GM19397 (cell line): ENCODE measurements at regions not wholly inside any gene's neighbourhood (a gene's known extent, or its start where the extent isn't known, plus 50 kb on each side); places are given as distances from the start of the nearest gene placed in this dataset.
"Not testable (repeated sequence)": the region's sequence is repeated elsewhere in the genome, so short reads cannot be mapped to it uniquely, and the experiment has no call there.

Experiments
- ATAC-seq: cut with Tn5 transposase; IDR thresholded peaks from one replicate; pipeline ENCODE4 v1.9.1; 2021; ENCODE audit warnings: mild to moderate bottlenecking, moderate library complexity; ENCODE audit not compliant: unreplicated experiment

DNA sequence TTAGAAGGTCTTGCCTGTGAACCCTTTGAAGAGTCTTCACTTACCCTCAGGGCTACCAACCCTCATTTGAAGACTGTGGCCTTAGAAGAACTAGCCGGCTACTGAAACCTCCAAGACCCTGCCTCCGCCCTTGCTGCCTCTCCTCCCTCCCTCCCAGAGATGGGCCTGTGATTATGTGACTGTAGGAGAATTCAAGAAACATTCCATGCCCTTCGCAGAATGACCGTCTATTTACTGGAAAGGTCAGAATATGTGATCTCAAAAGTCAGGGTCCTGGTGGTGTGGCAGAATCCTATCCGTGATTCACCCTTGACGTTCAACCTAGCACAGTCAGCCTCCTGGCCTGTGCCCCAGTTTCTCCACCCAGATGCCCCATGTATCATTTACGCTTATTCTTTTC is 109.6 kb downstream of the CTNND1 start:
- ATAC-seq, result no peak

DNA sequence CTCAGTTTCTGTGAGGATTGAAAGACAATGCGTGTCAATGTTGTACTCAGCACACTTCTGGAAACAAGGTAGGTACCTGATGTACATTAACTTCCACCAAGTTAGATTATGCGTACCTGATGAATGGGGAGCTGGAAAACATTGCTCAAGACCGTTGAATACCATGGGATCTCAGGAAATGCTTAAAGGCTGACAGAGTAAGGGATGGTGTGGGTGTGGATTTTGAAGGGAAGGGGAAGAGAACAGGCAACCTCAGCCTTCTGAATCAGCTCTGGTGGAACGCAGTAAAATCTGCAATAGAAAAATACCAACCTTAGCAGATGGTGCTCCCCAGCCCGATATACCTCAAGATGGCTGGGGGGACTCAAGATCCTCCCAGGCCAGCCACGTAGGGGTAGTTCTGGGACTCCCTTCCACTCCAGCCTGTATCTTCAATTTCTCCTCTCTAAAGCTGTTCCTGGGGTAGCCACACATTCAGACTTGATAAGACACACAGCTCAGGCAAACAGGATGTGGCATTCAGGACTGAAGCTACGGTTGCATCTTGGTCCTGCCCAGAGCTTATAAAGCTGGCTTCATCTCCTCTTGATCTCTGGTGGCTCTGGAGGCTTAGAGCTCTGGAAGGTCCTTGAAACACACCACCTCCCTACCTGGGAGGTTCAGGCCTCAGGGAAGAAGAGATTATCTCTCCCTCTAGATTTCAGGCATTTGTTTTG is 111.8 kb downstream of the CTNND1 start:
- no peak for ATAC-seq

DNA sequence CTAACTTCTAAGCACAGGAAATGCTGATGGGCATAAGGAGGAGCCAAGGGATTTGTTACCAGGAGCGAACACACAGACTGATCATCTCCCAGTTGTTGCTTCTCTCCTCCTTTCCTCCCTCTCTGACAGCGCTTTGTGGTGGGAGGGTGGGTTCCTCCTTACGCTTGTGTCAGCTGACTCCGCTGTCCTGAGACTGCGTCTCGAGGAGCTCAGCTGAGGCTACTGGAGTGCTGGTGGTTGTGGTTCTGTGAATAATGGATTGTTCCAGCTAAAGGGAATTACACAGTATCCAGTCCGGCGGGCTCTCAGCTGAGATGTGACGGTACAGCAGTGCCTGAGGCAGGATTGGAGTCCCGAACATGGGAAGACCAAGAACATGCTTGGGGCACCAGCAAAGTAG is 113.4 kb downstream of the CTNND1 start:
- ATAC-seq, result no peak

DNA sequence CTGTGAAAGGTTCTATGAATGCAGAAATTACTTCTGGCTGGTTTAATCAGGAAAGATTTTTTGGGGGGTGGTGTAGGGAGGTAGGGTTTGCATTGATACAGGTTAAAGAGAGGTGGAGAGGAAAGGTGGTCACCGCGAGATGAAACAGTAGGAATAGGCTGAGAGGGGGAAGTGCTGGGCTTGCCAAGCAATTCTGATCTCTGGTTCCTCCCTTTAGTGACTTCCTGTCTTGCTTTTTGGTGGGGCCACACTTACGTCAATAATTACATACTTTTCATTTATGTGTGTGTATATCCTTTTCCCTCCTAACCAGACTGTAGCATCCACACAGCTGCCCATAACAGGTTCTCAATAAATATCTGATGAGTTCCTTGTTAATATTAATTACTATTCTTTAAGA is 120.0 kb downstream of the CTNND1 start:
- ATAC-seq, result no peak

DNA sequence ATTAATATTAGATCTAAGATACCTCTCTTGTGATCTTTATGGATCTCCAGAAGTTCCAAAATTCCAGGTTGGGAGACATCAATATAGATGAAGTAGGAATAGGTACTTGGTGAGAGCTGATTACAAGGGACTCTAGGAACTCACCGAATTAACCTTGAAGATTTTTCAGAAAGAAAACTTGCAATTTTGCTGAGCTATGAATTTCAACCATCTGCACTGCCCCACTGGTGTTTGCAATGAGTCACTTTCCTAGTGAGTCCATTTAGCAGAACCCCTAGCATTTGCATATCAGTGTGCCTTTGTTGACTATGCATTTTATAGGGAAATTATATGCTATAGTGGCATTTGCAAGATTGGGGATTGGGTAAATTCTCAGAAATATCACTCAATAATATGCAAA is 122.0 kb downstream of the CTNND1 start:
- ATAC-seq, result no peak

DNA sequence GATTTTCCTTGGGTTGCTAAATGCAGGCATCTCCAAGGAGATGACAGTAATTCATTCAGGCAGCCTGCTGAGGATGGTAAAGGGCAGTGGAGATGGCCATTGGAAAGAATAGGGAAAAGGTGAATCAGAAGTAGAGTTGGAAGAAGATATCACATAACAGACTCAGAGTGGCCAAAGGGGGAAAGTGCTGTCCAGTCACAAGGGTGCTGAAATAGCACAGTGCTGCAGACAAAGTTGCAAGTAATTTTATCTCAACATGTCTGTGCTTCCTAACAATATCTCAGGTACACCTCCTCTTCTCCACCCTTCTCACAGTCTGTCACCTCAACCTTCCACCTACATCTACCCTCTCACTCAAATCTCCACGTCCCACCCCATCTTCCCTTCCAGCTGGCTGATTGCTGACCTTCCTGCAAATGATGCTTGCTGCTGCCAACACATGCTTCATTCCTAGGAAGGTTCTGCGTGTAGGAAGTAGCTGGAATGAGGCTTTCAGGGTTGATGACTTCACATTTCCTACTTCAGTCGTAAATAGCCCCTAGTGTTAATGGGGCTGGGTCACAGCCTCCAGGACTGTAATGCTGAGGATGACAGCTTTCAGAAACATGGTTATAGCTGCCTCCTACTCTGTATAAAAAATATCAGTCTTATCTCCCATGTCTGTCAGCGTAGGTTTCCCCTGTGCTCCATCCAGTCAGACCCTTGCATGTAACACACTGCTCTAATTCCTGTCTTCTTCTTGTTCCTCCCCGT is 123.9 kb downstream of the CTNND1 start:
- no peak for ATAC-seq

DNA sequence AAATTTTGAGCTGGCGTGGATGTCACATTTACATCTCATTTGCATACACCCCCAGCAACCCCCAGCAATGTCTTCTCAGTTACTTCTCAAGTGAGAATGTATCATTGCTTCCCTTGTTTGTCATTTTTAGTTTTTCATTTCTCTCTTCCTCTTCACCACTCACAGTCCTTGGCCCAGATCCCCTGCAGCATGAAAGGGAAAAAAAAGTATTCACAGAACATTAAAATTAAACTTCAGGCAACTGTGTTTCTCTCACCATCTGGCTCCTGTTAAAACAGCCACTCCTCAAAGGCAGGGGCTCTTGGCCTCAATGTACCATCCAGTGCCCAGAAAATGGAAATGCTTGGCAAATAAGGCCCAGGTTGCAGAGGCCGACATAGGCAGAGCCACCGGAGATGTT is 126.8 kb downstream of the CTNND1 start:
- no peak for ATAC-seq

DNA sequence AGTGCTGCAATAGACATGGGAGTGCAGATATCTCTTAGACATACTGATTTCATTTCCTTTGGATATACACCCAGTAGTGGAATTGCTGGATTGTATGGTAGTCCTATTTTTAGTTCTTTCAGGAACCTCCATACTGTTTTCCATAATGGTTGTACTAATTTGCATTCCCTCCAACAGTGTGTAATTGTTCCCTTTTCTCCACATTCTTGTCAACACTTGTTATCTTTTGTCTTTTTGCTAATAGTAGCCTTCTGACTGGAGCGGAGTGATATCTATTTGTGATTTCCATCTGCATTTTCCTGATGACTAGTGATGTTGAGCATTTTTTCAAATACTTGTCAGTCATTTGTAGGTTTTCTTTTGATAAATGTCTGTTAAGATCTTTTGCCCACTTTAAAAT is 128.9 kb downstream of the CTNND1 start:
- no peak for ATAC-seq

DNA sequence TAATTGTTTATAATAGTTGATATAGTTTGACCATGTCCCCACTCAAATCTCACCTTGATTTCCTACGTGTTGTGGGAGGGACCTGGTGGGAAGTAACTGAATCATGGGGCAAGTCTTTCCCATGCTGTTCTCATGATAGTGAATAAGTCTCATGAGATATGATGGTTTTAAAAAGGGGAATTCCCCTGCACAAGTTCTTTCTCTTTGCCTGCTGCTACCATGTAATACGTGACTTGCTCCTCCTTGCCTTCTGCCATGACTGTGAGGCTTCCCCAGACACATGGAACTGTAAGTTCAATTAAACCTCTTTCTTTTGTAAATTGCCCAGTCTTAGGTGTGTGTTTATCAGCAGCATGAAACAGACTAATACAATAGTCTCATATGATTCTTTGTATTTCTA is 130.5 kb upstream of the OR9Q1 start:
- ATAC-seq, result not testable (repeated sequence)

DNA sequence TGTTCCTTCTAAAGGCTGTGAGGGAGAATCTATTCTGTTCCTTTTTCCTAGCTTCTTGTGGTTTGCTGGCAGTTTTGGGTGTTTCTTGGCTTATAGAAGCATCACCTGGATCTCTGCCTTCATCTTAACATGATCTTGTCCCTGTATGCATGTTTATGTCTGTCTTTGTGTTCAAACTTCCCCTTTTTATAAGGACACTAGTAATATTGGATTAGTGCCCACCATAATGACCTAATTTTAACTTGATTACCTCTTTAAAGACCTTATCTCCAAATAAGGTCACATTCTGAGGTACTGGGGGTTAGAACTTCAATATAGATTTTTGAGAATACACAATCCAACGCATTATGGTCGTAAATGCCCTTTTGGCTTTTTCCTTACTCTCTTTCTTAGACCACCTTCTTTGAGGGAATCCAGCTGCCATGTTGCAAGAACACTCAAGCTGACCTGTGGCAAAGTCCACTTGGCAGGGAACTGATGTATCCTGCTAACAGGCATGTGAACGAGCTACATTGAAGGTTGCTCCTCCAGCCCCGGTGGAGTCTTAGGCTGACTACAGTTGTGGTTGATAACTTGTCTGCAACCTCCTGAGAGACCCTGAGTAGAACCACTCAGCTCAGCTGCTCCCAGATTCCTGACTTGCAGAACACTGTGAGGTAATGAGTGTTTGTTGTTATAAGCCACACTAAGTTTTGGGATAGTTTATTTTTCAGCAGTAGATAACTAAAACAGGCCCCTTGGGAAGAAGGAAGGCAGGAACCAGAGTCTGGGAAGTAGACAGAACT is 127.1 kb upstream of the OR9Q1 start:
- no peak for ATAC-seq

DNA sequence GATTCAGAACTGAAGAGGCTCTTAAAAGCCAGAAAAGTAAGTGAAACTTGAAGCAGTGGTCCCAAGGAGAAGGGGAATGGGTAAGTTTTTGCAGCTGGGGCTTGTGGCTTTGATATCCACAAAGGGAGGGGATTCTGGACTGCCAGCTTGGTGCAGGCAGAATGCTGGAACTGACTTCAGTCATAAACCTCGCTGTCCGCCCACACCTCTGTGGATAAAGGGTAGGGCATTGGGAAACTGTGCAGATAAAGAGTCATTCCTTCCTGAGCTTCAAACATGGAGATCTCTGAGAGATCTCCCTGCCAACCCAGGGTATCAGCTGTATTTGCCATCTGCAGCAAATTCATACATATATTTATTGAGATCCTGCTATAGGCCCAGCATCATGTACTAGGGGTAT is 124.3 kb upstream of the OR9Q1 start:
- ATAC-seq, result no peak

DNA sequence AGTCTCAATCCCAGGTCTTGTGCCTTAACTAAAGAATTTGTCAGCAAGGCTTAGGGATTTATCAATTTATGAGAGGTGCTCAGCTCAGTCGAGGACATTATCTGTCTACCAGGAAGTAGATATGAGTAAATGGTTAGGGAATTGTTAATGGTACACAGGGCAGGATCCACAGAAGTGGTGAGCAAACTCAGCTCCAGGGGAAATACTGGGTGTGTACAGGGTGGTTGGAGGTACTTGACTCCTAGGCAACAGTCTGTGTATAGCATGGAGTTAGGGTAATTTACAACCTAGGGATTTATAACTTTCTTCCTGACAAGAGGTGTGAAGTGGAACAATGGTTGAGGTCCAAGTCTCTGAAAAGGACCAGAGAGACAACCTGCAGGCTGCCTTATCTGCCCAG is 123.4 kb upstream of the OR9Q1 start:
- no peak for ATAC-seq

DNA sequence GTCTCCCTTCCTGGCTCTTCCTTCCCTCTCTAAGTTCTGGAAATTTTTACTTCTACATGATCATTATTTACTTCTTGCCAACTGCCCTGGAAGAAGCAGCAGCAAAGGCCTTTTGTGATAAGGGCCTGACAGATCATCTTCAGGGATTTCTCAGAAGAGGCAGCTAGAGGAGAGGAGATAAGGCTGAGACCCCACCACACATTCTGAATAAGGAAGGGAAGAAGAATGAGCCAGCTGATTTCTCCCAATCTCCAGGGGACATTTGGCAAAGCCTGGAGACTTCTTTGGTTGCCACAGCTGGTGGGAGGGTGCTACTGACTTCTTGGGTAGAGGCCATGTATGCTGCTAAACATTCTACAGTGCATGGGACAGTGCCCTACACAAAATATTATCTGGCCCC is 122.4 kb upstream of the OR9Q1 start:
- no peak for ATAC-seq

DNA sequence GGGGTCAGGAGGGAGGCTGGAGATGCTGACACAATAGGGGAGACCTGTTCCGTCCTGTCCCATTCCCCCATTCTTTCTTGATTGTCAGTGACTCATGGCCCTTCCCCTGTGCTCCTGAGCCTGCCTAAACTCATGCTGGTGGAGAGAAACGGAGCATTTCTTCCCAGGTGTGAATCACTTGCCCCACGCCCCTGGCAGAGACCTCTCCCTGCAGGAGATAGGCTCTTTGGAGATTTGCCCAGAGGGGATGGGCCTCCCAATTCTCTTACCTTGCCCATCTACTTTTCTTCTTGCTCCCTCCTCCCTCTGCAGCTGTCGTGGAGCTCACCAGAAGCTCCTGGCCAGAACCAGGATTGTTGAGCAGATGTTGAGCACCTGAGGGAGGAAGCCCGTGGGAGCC is 121.9 kb upstream of the OR9Q1 start:
- ATAC-seq, result no peak

DNA sequence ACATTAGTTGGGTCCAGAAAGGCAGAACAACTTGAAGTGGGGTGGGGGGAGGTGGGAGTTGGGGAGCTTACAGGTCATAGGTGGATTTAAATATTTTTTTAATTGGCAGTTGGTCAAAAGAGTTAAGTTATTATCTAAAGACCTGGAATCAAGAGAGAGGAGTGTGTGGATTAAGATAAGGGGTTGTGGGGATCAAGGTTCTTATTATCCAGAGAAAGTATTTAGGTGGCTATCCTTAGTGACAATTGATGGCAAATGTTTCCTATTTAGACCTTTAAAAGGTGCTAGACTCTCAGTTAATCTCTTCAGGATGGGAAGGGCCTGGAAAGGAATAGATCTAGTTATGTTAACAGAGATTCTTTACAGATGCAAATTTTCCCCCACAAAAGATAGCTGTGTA is 120.7 kb upstream of the OR9Q1 start:
- no peak for ATAC-seq

DNA sequence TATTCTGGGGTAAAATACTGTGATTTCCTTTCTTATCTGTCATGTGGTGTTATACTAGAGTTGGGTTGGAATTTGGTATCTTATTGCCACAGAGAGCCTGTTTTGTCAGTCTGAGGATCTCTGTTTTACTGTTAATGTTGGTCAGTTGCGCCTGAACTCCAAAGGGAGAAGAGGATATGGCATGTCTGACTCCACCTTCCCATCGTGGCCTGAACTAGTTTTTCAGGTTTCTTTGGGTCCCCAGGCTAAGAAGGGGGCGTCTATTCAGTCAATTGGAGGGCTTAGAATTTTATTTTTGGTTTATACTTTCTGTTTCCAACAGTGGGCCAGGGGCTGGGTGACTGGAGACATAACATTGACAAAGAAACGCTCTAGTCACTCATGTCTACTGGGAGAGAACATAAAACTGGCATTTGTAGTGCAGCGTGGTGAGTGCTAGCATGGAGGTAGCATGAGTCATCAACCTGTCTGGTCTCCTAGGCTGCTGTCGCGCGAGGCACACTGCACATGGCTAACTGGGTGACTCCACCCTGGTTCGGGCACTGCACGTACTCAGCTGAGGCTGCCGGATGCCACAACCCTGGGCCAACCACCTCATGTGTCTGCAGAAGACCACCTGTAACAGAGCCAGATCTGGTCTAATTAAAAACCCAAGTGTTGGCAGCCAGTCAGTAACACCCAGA is 120.1 kb upstream of the OR9Q1 start:
- ATAC-seq, result peak; percentile 88

DNA sequence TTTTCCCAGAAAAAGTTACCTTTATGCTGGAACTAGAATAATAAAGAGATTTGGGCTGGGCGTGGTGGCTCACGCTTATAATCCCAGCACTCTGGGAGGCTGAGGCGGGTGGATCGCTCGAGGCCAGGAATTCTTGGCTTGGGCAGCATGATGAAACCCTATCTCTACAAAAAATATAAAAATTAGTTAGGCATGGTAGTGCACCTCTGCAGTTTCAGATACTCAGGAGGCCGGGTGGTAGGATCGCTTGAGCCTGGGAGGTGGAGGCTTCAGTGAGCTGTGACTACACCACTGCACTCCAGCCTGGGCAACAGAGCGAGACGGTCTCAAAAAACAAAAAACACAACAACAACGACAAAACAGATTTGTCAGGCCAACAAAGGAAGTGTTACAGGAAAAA is 119.3 kb upstream of the OR9Q1 start:
- ATAC-seq, result no peak

DNA sequence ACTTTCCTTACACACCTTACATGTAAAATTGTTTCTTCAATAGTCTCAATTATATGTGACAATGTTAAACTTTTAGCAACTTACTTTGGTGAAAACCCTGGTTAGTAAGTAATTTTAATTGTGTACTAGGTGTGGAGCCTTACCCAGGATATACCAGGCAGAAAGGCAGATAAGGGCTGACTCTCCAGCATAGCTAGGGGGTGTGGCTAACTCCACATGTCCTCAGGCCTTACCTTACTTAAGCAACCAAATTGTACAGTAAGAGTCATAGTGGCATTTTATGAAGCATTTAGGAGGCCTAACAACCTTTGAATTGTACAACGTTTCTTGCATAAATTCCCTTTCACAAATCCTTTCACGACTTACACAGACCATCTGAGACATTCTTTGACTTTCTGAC is 118.2 kb upstream of the OR9Q1 start:
- no peak for ATAC-seq

DNA sequence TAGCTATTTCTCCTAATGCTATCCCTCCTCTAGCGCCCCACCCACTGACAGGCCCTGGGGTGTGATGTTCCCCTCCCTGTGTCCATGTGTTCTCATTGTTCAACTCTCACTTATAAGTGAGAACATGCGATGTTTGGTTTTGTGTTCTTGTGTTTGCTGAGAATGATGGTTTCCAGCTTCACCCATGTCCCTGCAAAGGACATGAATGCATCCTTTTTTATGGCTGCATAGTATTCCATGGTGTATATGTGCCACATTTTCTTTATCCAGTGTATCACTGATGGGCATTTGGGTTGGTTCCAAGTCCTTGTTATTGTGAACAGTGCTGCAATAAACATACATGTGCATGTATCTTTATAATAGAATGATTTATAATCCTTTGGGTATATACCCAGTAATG is 115.3 kb upstream of the OR9Q1 start:
- not testable (repeated sequence) for ATAC-seq

DNA sequence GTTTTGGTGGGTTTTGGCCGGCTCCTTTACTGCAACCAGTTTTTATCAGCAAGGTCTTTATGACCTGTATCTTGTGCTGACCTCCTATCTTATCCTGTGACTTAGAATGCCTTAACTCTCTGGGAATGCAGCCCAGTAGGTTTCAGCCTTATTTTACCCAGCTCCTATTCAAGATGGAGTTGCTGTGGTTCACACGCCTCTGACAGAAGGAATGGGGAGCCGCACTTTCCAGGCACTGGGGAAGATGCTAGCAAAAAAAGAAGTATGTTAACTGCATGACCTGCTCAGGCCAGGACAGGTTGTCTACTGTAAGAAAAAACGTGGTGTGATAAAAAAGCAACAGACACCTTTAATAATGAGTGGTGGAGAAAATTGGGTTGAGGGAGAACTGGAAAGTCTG is 112.2 kb upstream of the OR9Q1 start:
- not testable (repeated sequence) for ATAC-seq
